Type B pancreatic cell (in vitro differentiated cells): ENCODE measurements at regions not wholly inside any gene's neighbourhood (a gene's known extent, or its start where the extent isn't known, plus 50 kb on each side); places are given as distances from the start of the nearest gene placed in this dataset.

Experiments used
- DNase-seq: peaks from one replicate; pipeline ENCODE4 v3.0.0; 2021; ENCODE audit warnings: mixed read lengths; ENCODE audit not compliant: unreplicated experiment; ENCODE audit errors: extremely low spot score
- H3K27ac Mint-ChIP-seq: 2 replicates; pipeline ENCODE4 v1.8.0; 2021; ENCODE audit warnings: mild to moderate bottlenecking, mixed read lengths
- H3K27me3 Mint-ChIP-seq: 2 replicates; pipeline ENCODE4 v1.8.0; 2021; ENCODE audit warnings: mixed read lengths
- H3K36me3 Mint-ChIP-seq: 2 replicates; pipeline ENCODE4 v1.8.0; 2021; ENCODE audit warnings: mixed read lengths
- H3K4me1 Mint-ChIP-seq: one replicate; pipeline ENCODE4 v1.8.0; 2021; ENCODE audit warnings: mixed read lengths; ENCODE audit not compliant: unreplicated experiment
- H3K4me3 Mint-ChIP-seq: 2 replicates; pipeline ENCODE4 v1.8.0; 2021; ENCODE audit warnings: mild to moderate bottlenecking, mixed read lengths
- H3K9me3 Mint-ChIP-seq: 2 replicates; pipeline ENCODE4 v1.8.0; 2021; ENCODE audit warnings: mixed read lengths
- TF ChIP-seq, protein P1 (sequence below): fragments of 200-600 bp; sonication (generic); conservative IDR thresholded peaks from 2 replicates; pipeline ENCODE4 v1.5.0; 2021; ENCODE audit warnings: antibody characterized with exemption, mild to moderate bottlenecking

DNA sequence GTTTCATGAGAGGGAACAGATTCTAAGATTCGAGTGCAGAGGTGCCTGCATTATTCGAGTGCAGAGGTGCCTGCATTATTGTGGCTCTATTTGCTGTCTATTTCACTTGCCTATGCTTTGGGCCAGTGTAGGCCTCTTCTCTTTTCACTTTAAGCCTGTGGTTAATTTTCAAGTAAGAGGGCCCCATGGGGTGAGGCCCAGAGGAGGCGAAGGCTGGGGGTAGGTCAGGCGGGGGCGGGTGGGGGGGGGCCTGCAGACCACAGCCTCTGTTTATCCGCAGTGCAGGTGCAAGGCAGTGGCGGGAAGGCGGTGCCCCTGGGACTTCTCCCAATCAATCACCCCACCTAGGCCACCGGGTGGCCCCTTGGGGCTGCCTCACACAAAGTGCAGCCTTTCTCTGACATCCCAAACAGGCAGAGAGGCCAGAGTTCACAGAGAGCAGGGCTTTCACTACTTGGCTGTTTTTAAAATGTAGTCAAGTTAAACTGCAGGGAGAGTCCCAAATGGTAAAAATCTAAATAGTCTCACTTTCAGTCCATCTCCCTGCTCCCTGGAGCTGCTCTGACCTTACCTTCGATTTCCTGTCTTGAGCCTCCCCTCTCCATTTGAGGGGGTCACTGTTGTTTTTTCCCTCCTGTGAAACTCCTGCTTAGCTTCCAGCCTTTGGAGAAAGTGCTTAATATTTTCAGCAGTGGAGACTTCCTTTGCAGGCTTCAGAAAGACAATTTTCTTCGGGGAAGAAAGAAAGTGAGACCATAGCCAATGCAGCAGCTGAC lies 249.0 kb downstream of the DLEU7 start:
- peak overlapping the region; percentile 7 for H3K27ac Mint-ChIP-seq
- H3K9me3 Mint-ChIP-seq: no peaks in the 10 kb centered on the region
- H3K27me3 Mint-ChIP-seq: no peaks in the 10 kb centered on the region
- TF ChIP-seq, protein P1, sequence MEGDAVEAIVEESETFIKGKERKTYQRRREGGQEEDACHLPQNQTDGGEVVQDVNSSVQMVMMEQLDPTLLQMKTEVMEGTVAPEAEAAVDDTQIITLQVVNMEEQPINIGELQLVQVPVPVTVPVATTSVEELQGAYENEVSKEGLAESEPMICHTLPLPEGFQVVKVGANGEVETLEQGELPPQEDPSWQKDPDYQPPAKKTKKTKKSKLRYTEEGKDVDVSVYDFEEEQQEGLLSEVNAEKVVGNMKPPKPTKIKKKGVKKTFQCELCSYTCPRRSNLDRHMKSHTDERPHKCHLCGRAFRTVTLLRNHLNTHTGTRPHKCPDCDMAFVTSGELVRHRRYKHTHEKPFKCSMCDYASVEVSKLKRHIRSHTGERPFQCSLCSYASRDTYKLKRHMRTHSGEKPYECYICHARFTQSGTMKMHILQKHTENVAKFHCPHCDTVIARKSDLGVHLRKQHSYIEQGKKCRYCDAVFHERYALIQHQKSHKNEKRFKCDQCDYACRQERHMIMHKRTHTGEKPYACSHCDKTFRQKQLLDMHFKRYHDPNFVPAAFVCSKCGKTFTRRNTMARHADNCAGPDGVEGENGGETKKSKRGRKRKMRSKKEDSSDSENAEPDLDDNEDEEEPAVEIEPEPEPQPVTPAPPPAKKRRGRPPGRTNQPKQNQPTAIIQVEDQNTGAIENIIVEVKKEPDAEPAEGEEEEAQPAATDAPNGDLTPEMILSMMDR: no peak
- no peaks in the 10 kb centered on the region for H3K36me3 Mint-ChIP-seq
- H3K4me3 Mint-ChIP-seq: peak overlapping the region; percentile 10
- no peak for DNase-seq
- peaks cover 47% of the 10 kb centered on the region for H3K4me1 Mint-ChIP-seq

DNA sequence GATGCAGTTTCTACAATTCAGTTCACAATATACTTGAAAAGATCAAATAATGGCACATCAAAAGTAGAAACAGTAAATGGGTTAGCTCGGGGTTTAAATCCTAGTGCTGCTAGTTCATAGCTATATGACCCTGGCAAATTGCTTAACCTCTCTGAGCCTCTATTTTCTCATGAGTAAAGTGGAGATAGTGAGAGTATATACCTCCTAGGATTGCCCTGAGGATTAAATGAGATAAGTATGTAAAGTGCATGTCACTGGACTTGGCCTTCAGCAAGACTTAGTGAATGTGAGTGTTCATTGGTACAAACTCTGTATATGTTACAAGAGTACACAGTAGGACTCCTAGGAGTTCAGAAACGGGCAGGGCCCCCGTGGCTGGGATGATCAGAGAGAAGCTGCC lies 248.3 kb downstream of the DLEU7 start:
- TF ChIP-seq, protein P1: no peak
- Mint-ChIP-seq H3K27me3 (no peaks in the 10 kb centered on the region), H3K36me3 (no peaks in the 10 kb centered on the region), H3K4me3 (no peak overlapping the region), H3K4me1 (peaks cover 47% of the 10 kb centered on the region), H3K9me3 (no peaks in the 10 kb centered on the region), H3K27ac (no peak overlapping the region)
- DNase-seq: no peak

DNA sequence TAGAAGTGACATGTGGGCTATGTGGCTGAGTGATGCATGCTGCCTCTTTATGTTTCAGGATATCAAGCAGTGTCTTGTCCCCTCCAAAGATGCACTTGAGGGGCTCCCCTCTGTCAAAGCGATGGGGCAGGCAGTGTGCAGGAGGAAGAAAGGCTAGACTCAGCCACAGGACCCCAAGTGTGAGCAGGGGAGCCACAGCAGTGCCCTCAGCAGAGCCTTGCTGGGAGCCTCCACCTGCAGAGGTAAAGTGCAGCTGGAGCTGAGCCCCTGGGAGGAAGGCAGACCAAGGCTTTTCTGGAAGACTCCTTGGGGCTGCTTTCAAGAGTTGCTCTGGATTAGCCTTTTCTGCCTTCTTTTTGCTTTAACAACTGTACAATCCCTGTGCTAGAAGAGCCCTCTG lies 247.3 kb downstream of the DLEU7 start:
- peaks cover 47% of the 10 kb centered on the region for H3K4me1 Mint-ChIP-seq
- no peak for DNase-seq
- no peak overlapping the region for H3K4me3 Mint-ChIP-seq
- H3K27ac Mint-ChIP-seq: no peak overlapping the region
- no peaks in the 10 kb centered on the region for H3K36me3 Mint-ChIP-seq
- H3K27me3 Mint-ChIP-seq: no peaks in the 10 kb centered on the region
- no peaks in the 10 kb centered on the region for H3K9me3 Mint-ChIP-seq
- TF ChIP-seq, protein P1: no peak

DNA sequence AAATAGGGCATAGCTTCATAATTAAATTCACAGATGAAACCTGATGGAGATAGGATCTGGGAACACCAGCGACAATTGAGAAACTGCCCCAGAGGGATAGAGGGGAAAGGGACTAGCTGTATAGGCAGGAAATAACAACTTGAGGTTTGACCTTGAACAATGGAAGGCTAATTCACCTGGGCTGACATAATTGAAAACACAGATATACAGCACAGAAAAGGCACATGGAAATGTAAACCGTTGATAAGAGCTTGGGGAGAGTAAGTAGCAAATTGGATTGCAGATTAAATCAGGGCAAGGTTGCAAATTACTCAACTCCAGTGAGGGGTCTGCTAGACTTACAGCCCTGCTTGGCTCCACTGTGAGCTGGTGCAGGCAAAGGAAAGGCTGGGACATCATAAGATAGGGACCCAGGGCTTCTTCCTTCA lies 246.7 kb downstream of the DLEU7 start:
- Mint-ChIP-seq H3K27me3 (no peaks in the 10 kb centered on the region), H3K9me3 (no peaks in the 10 kb centered on the region), H3K27ac (no peak overlapping the region), H3K36me3 (no peaks in the 10 kb centered on the region), H3K4me1 (peaks cover 47% of the 10 kb centered on the region), H3K4me3 (no peak overlapping the region)
- DNase-seq: no peak
- TF ChIP-seq, protein P1: no peak

DNA sequence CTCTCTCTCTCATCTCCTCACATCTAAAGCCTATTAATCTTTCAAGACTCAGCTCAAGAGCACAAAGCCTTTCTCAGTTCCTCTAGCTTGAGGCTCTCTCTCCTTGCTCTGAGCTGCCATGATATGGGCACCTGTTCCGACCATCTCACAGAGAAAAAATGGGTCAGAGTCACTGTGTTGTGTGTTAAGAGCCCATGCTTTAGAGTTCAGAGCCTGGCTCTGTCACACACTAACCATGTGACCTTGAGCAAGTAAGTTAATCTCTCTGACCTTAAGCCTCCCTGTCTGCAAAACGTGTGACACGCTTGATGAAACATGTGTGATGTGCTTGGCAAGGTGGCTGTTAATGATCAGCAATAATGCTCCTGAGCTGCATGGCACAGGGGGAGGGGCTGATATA lies 245.2 kb downstream of the DLEU7 start:
- H3K9me3 Mint-ChIP-seq: no peaks in the 10 kb centered on the region
- TF ChIP-seq, protein P1: no peak
- H3K27ac Mint-ChIP-seq: no peak overlapping the region
- no peak for DNase-seq
- peaks cover 44% of the 10 kb centered on the region for H3K4me1 Mint-ChIP-seq
- no peak overlapping the region for H3K4me3 Mint-ChIP-seq
- H3K27me3 Mint-ChIP-seq: no peaks in the 10 kb centered on the region
- H3K36me3 Mint-ChIP-seq: no peaks in the 10 kb centered on the region
